IPS-18a (cell line): ENCODE measurements at regions not wholly inside any gene's neighbourhood (a gene's known extent, or its start where the extent isn't known, plus 50 kb on each side); places are given as distances from the start of the nearest gene placed in this dataset.

Source experiments
- H3K27ac ChIP-seq: one replicate; pipeline ENCODE4 v1.5.1; 2013; ENCODE audit warnings: low read length
- H3K27me3 ChIP-seq: one replicate; pipeline ENCODE4 v1.6.1; 2013; ENCODE audit warnings: mild to moderate bottlenecking, low read length; ENCODE audit not compliant: control insufficient read depth, insufficient read depth
- H3K36me3 ChIP-seq: one replicate; pipeline ENCODE4 v1.6.1; 2013; ENCODE audit warnings: low read depth, low read length; ENCODE audit not compliant: control insufficient read depth
- H3K4me1 ChIP-seq: one replicate; pipeline ENCODE4 v1.6.1; 2013; ENCODE audit warnings: low read depth, low read length; ENCODE audit not compliant: control insufficient read depth
- H3K4me3 ChIP-seq: one replicate; pipeline ENCODE4 v1.5.1; 2013; ENCODE audit warnings: low read length
- H3K9ac ChIP-seq: one replicate; pipeline ENCODE4 v1.6.1; 2013; ENCODE audit warnings: mild to moderate bottlenecking, low read length, moderate library complexity
- H3K9me3 ChIP-seq: one replicate; pipeline ENCODE4 v1.6.1; 2013; ENCODE audit warnings: low read depth, low read length; ENCODE audit not compliant: control insufficient read depth

GRCh38 chr15:62895905-62896316 lies 146.6 kb upstream of the TPM1 start:
- no peaks in the 10 kb centered on the region for H3K36me3 ChIP-seq
- no peak overlapping the region for H3K4me3 ChIP-seq
- H3K27me3 ChIP-seq: no peaks in the 10 kb centered on the region
- peaks cover 27% of the 10 kb centered on the region for H3K4me1 ChIP-seq
- peak overlapping the region; percentile 1 for H3K27ac ChIP-seq
- H3K9me3 ChIP-seq: no peaks in the 10 kb centered on the region
- H3K9ac ChIP-seq: peak overlapping the region; percentile 12

GRCh38 chr15:62896380-62896866 lies 146.1 kb upstream of the TPM1 start:
- no peaks in the 10 kb centered on the region for H3K27me3 ChIP-seq
- peak overlapping the region; percentile 12 for H3K9ac ChIP-seq
- H3K27ac ChIP-seq: peak overlapping the region; percentile 1
- no peaks in the 10 kb centered on the region for H3K9me3 ChIP-seq
- H3K4me1 ChIP-seq: peaks cover 27% of the 10 kb centered on the region
- H3K36me3 ChIP-seq: no peaks in the 10 kb centered on the region
- no peak overlapping the region for H3K4me3 ChIP-seq

GRCh38 chr15:62896969-62897486 lies 145.5 kb upstream of the TPM1 start:
- H3K9me3 ChIP-seq: no peaks in the 10 kb centered on the region
- no peak overlapping the region for H3K9ac ChIP-seq
- no peaks in the 10 kb centered on the region for H3K27me3 ChIP-seq
- peaks cover 29% of the 10 kb centered on the region for H3K4me1 ChIP-seq
- H3K36me3 ChIP-seq: no peaks in the 10 kb centered on the region
- H3K4me3 ChIP-seq: no peak overlapping the region
- H3K27ac ChIP-seq: no peak overlapping the region

- no peaks in the 10 kb centered on the region for H3K9me3 ChIP-seq
- H3K27me3 ChIP-seq: no peaks in the 10 kb centered on the region
- H3K4me3 ChIP-seq: no peak overlapping the region
- peaks cover 34% of the 10 kb centered on the region for H3K4me1 ChIP-seq
- H3K9ac ChIP-seq: no peak overlapping the region
- H3K27ac ChIP-seq: no peak overlapping the region
- H3K36me3 ChIP-seq: no peaks in the 10 kb centered on the region
Measured at GRCh38 chr15:62897634-62898033, 144.9 kb upstream of the TPM1 start.

GRCh38 chr15:62899090-62899493 lies 143.5 kb upstream of the TPM1 start:
- H3K27me3 ChIP-seq: no peaks in the 10 kb centered on the region
- no peak overlapping the region for H3K27ac ChIP-seq
- no peak overlapping the region for H3K4me3 ChIP-seq
- H3K9ac ChIP-seq: no peak overlapping the region
- peaks cover 40% of the 10 kb centered on the region for H3K4me1 ChIP-seq
- no peaks in the 10 kb centered on the region for H3K36me3 ChIP-seq
- no peaks in the 10 kb centered on the region for H3K9me3 ChIP-seq

- H3K9me3 ChIP-seq: no peaks in the 10 kb centered on the region
- no peaks in the 10 kb centered on the region for H3K27me3 ChIP-seq
- no peak overlapping the region for H3K27ac ChIP-seq
- no peaks in the 10 kb centered on the region for H3K36me3 ChIP-seq
- H3K4me1 ChIP-seq: peaks cover 31% of the 10 kb centered on the region
- H3K4me3 ChIP-seq: no peak overlapping the region
- H3K9ac ChIP-seq: no peak overlapping the region
Measured at GRCh38 chr15:62900071-62900802, 142.3 kb upstream of the TPM1 start.

GRCh38 chr15:62901087-62901486 lies 141.5 kb upstream of the TPM1 start:
- Histone ChIP-seq H3K27me3 (no peaks in the 10 kb centered on the region), H3K27ac (no peak overlapping the region), H3K36me3 (no peaks in the 10 kb centered on the region), H3K9me3 (no peaks in the 10 kb centered on the region), H3K4me3 (no peak overlapping the region), H3K4me1 (peaks cover 23% of the 10 kb centered on the region), H3K9ac (no peak overlapping the region)

GRCh38 chr15:62901909-62902546 lies 140.5 kb upstream of the TPM1 start:
- H3K4me3 ChIP-seq: no peak overlapping the region
- no peaks in the 10 kb centered on the region for H3K9me3 ChIP-seq
- no peaks in the 10 kb centered on the region for H3K27me3 ChIP-seq
- no peak overlapping the region for H3K9ac ChIP-seq
- H3K4me1 ChIP-seq: peaks cover 14% of the 10 kb centered on the region
- H3K36me3 ChIP-seq: no peaks in the 10 kb centered on the region
- H3K27ac ChIP-seq: no peak overlapping the region

GRCh38 chr15:62902821-62903220 lies 139.7 kb upstream of the TPM1 start:
- Histone ChIP-seq H3K27ac (no peak overlapping the region), H3K36me3 (no peaks in the 10 kb centered on the region), H3K9me3 (no peaks in the 10 kb centered on the region), H3K4me1 (peaks cover 14% of the 10 kb centered on the region), H3K4me3 (no peak overlapping the region), H3K9ac (no peak overlapping the region), H3K27me3 (no peaks in the 10 kb centered on the region)

- no peaks in the 10 kb centered on the region for H3K27me3 ChIP-seq
- H3K27ac ChIP-seq: no peak overlapping the region
- no peaks in the 10 kb centered on the region for H3K36me3 ChIP-seq
- H3K4me3 ChIP-seq: no peak overlapping the region
- no peak overlapping the region for H3K9ac ChIP-seq
- peaks cover 14% of the 10 kb centered on the region for H3K4me1 ChIP-seq
- H3K9me3 ChIP-seq: no peaks in the 10 kb centered on the region
Measured at GRCh38 chr15:62903437-62903836, 139.1 kb upstream of the TPM1 start.

GRCh38 chr15:62904041-62904910 lies 138.3 kb upstream of the TPM1 start:
- no peaks in the 10 kb centered on the region for H3K36me3 ChIP-seq
- H3K4me1 ChIP-seq: peaks cover 14% of the 10 kb centered on the region
- H3K9me3 ChIP-seq: no peaks in the 10 kb centered on the region
- H3K27me3 ChIP-seq: no peaks in the 10 kb centered on the region
- H3K9ac ChIP-seq: no peak overlapping the region
- no peak overlapping the region for H3K4me3 ChIP-seq
- H3K27ac ChIP-seq: no peak overlapping the region
